GM12872 (cell line): ENCODE measurements at regions not wholly inside any gene's neighbourhood (a gene's known extent, or its start where the extent isn't known, plus 50 kb on each side); places are given as distances from the start of the nearest gene placed in this dataset.

ENCODE experiments used
- CTCF ChIP-seq: IDR thresholded peaks from 3 replicates; pipeline ENCODE4 v1.5.1; 2011; ENCODE audit warnings: low read depth, mild to moderate bottlenecking, low read length, moderate library complexity; ENCODE audit not compliant: insufficient read depth

GRCh38 chr11:8314916-8315315 lies 51.2 kb upstream of the LMO1 start:
- TF ChIP-seq CTCF: no peak

- TF ChIP-seq CTCF: no peak
Measured at GRCh38 chr11:8313504-8314090, 49.9 kb upstream of the LMO1 start.
